OCI-LY1 (cell line): ENCODE measurements at regions not wholly inside any gene's neighbourhood (a gene's known extent, or its start where the extent isn't known, plus 50 kb on each side); places are given as distances from the start of the nearest gene placed in this dataset.

ENCODE experiments used
- H2AFZ ChIP-seq: fragments of 200-600 bp; sonication (generic), shearing (Covaris generic); 2 replicates; pipeline ENCODE4 v1.6.0; 2014; ENCODE audit warnings: antibody characterized with exemption, mild to moderate bottlenecking, low read length
- H3F3A ChIP-seq: fragments of 200-600 bp; sonication (generic), shearing (Covaris generic); 2 replicates; pipeline ENCODE4 v1.6.0; 2014; ENCODE audit warnings: mild to moderate bottlenecking, antibody characterized with exemption, low read length, moderate library complexity; ENCODE audit not compliant: insufficient read depth
- H3K27ac ChIP-seq: fragments of 200-600 bp; sonication (generic); 2 replicates; pipeline ENCODE4 v1.5.1; 2014; ENCODE audit warnings: low read length, mixed run types, mild to moderate bottlenecking, low read depth; ENCODE audit not compliant: poor library complexity, severe bottlenecking
- H3K27me3 ChIP-seq: fragments of 200-600 bp; sonication (generic); 2 replicates; pipeline ENCODE4 v1.6.0; 2014; ENCODE audit warnings: antibody characterized with exemption, mild to moderate bottlenecking, low read length, moderate library complexity; ENCODE audit not compliant: insufficient read depth
- H3K36me3 ChIP-seq: fragments of 200-600 bp; sonication (generic); 2 replicates; pipeline ENCODE4 v1.6.1; 2014; ENCODE audit warnings: mild to moderate bottlenecking, antibody characterized with exemption, low read length, moderate library complexity, mixed read lengths; ENCODE audit not compliant: insufficient read depth
- H3K4me1 ChIP-seq: fragments of 200-600 bp; sonication (generic); 2 replicates; pipeline ENCODE4 v1.5.1; 2014; ENCODE audit warnings: mild to moderate bottlenecking, low read length, moderate library complexity; ENCODE audit not compliant: insufficient read depth, severe bottlenecking
- H3K4me2 ChIP-seq: fragments of 200-600 bp; sonication (generic), shearing (Covaris generic); 2 replicates; pipeline ENCODE4 v1.6.1; 2014; ENCODE audit warnings: low read length
- H3K4me3 ChIP-seq: fragments of 200-600 bp; sonication (generic); 2 replicates; pipeline ENCODE4 v1.5.1; 2014; ENCODE audit warnings: low read length, low read depth, mild to moderate bottlenecking, mixed read lengths; ENCODE audit not compliant: poor library complexity, severe bottlenecking
- H3K79me2 ChIP-seq: fragments of 200-600 bp; shearing (Covaris generic); 2 replicates; pipeline ENCODE4 v1.6.1; 2016; ENCODE audit warnings: mixed run types, low read length, mixed read lengths; ENCODE audit not compliant: insufficient read depth
- H3K9ac ChIP-seq: fragments of 200-600 bp; sonication (generic), shearing (Covaris generic); 2 replicates; pipeline ENCODE4 v1.6.1; 2014; ENCODE audit warnings: mild to moderate bottlenecking, low read length, mixed read lengths
- H3K9me2 ChIP-seq: fragments of 200-600 bp; sonication (generic), shearing (Covaris generic); 2 replicates; pipeline ENCODE4 v1.6.1; 2014; ENCODE audit warnings: low read depth, mild to moderate bottlenecking, low read length, mixed read lengths
- H3K9me3 ChIP-seq: fragments of 200-600 bp; shearing (Covaris generic); 2 replicates; pipeline ENCODE4 v1.6.1; 2014; ENCODE audit warnings: low read length, mixed read lengths
- H4K20me1 ChIP-seq: fragments of 200-600 bp; sonication (generic), shearing (Covaris generic); 2 replicates; pipeline ENCODE4 v1.6.0; 2016; ENCODE audit warnings: mild to moderate bottlenecking, low read length; ENCODE audit not compliant: insufficient read depth
- CTCF ChIP-seq: fragments of 200-600 bp; sonication (generic), shearing (Covaris generic); IDR thresholded peaks from 2 replicates; pipeline ENCODE4 v1.5.1; 2017; ENCODE audit warnings: mild to moderate bottlenecking, antibody characterized with exemption, low read length, moderate library complexity, mixed read lengths
- EZH2 ChIP-seq: fragments of 200-600 bp; sonication (generic), shearing (Covaris generic); IDR thresholded peaks from 2 replicates; pipeline ENCODE4 v1.8.0; 2017; ENCODE audit warnings: borderline replicate concordance, mixed run types, mild to moderate bottlenecking, antibody characterized with exemption, low read length, moderate library complexity, mixed read lengths

- no peaks in the 10 kb centered on the region for H3K27me3 ChIP-seq
- no peak for TF ChIP-seq CTCF
- TF ChIP-seq EZH2 = no peak
- no peak overlapping the region for H3K27ac ChIP-seq
- no peaks in the 10 kb centered on the region for H3K9me2 ChIP-seq
- no peaks in the 10 kb centered on the region for H3K79me2 ChIP-seq
- no peak overlapping the region for H3K4me3 ChIP-seq
- H2AFZ ChIP-seq = no peak overlapping the region
- no peaks in the 10 kb centered on the region for H4K20me1 ChIP-seq
- no peak overlapping the region for H3K9ac ChIP-seq
- H3K9me3 ChIP-seq = no peaks in the 10 kb centered on the region
- H3K36me3 ChIP-seq = no peaks in the 10 kb centered on the region
- H3K4me1 ChIP-seq = no peaks in the 10 kb centered on the region
- no peak overlapping the region for H3K4me2 ChIP-seq
- no peaks in the 10 kb centered on the region for H3F3A ChIP-seq
Observed at GRCh38 chr6:97465877-97466561, 183.0 kb upstream of the MMS22L start.

- no peaks in the 10 kb centered on the region for H4K20me1 ChIP-seq
- H3K27ac ChIP-seq = no peak overlapping the region
- H3K79me2 ChIP-seq = no peaks in the 10 kb centered on the region
- no peaks in the 10 kb centered on the region for H3K9me2 ChIP-seq
- H3K27me3 ChIP-seq = no peaks in the 10 kb centered on the region
- H2AFZ ChIP-seq = no peak overlapping the region
- H3K4me3 ChIP-seq = no peak overlapping the region
- H3F3A ChIP-seq = no peaks in the 10 kb centered on the region
- no peak overlapping the region for H3K9ac ChIP-seq
- H3K36me3 ChIP-seq = no peaks in the 10 kb centered on the region
- no peak for TF ChIP-seq CTCF
- no peak for TF ChIP-seq EZH2
- H3K4me1 ChIP-seq = no peaks in the 10 kb centered on the region
- no peak overlapping the region for H3K4me2 ChIP-seq
- H3K9me3 ChIP-seq = no peaks in the 10 kb centered on the region
Observed at GRCh38 chr6:97468981-97469380, 186.0 kb upstream of the MMS22L start.

GRCh38 chr6:97469451-97469850, 186.4 kb upstream of the MMS22L start:
- no peak overlapping the region for H3K4me3 ChIP-seq
- H3K27ac ChIP-seq = no peak overlapping the region
- H3K9me3 ChIP-seq = no peaks in the 10 kb centered on the region
- no peaks in the 10 kb centered on the region for H3K36me3 ChIP-seq
- H3K9me2 ChIP-seq = no peaks in the 10 kb centered on the region
- no peaks in the 10 kb centered on the region for H3K4me1 ChIP-seq
- no peaks in the 10 kb centered on the region for H3K27me3 ChIP-seq
- H3F3A ChIP-seq = no peaks in the 10 kb centered on the region
- H4K20me1 ChIP-seq = no peaks in the 10 kb centered on the region
- H3K4me2 ChIP-seq = no peak overlapping the region
- H3K79me2 ChIP-seq = no peaks in the 10 kb centered on the region
- H2AFZ ChIP-seq = no peak overlapping the region
- TF ChIP-seq CTCF = no peak
- no peak for TF ChIP-seq EZH2
- H3K9ac ChIP-seq = no peak overlapping the region
